ENCODE measurements at regions not wholly inside any gene's neighbourhood (a gene's known extent, or its start where the extent isn't known, plus 50 kb on each side); places are given as distances from the start of the nearest gene placed in this dataset.

GRCh38 chr9:96050861-96051155, 175.3 kb downstream of the ERCC6L2 start:
- Histone ChIP-seq H3K27ac (ENCODE audit: low read length) (no peak overlapping the region), H3K9me3 (ENCODE audit: low read length) (no peaks in the 10 kb centered on the region), H3K27me3 (ENCODE audit: insufficient read depth, low read depth, low read length) (no peaks in the 10 kb centered on the region), H4K20me1 (ENCODE audit: insufficient read depth) (no peaks in the 10 kb centered on the region), H3K4me3 (ENCODE audit: low read length) (no peak overlapping the region), H3K4me2 (ENCODE audit: low read length) (no peak overlapping the region), H3F3A (ENCODE audit: insufficient read depth, low read length, poor library complexity, severe bottlenecking) (no peaks in the 10 kb centered on the region), H3K79me2 (replicated peaks; ENCODE audit: insufficient read depth, low read length) (no peaks in the 10 kb centered on the region), H3K9ac (ENCODE audit: low read length) (no peak overlapping the region), H3K36me3 (ENCODE audit: insufficient read depth, low read length) (no peaks in the 10 kb centered on the region), H3K9me2 (ENCODE audit: insufficient read depth, low read length) (no peaks in the 10 kb centered on the region), H2AFZ (ENCODE audit: low read depth, low read length) (no peak overlapping the region)
- no peak for TF ChIP-seq TAF1 (IDR thresholded peaks at IDR 0.05; ENCODE audit: low read depth)
- TF ChIP-seq MXI1 (conservative IDR thresholded peaks at IDR 0.05; ENCODE audit: poor library complexity, severe bottlenecking): no peak
- no peak for TF ChIP-seq SMC3 (conservative IDR thresholded peaks at IDR 0.05; ENCODE audit: poor library complexity)
- TF ChIP-seq REST (IDR thresholded peaks at IDR 0.05; ENCODE audit: borderline replicate concordance): no peak

GRCh38 chr9:96050048-96050860, 174.8 kb downstream of the ERCC6L2 start:
- H2AFZ ChIP-seq (ENCODE audit: low read depth, low read length): no peak overlapping the region
- H3K9ac ChIP-seq (ENCODE audit: low read length): no peak overlapping the region
- no peaks in the 10 kb centered on the region for H3K36me3 ChIP-seq (ENCODE audit: insufficient read depth, low read length)
- H3K4me2 ChIP-seq (ENCODE audit: low read length): no peak overlapping the region
- no peaks in the 10 kb centered on the region for H3K79me2 ChIP-seq (replicated peaks; ENCODE audit: insufficient read depth, low read length)
- H3K9me2 ChIP-seq (ENCODE audit: insufficient read depth, low read length): no peaks in the 10 kb centered on the region
- TF ChIP-seq POLR2AphosphoS5 (IDR thresholded peaks at IDR 0.05) (no peak), MXI1 (conservative IDR thresholded peaks at IDR 0.05; ENCODE audit: poor library complexity, severe bottlenecking) (no peak), EZH2 (IDR thresholded peaks at IDR 0.05; ENCODE audit: borderline replicate concordance, insufficient read depth, low read length, poor library complexity, severe bottlenecking) (no peak), REST (IDR thresholded peaks at IDR 0.05; ENCODE audit: borderline replicate concordance) (no peak), TAF1 (IDR thresholded peaks at IDR 0.05; ENCODE audit: low read depth) (no peak), RAD21 (conservative IDR thresholded peaks at IDR 0.05) (no peak), CTCF (IDR thresholded peaks at IDR 0.05; ENCODE audit: poor library complexity, severe bottlenecking) (no peak), EP300 (conservative IDR thresholded peaks at IDR 0.05; ENCODE audit: poor library complexity, severe bottlenecking) (no peak), SMC3 (conservative IDR thresholded peaks at IDR 0.05; ENCODE audit: poor library complexity) (no peak)
- no peaks in the 10 kb centered on the region for H3K27me3 ChIP-seq (ENCODE audit: insufficient read depth, low read depth, low read length)
- H3K9me3 ChIP-seq (ENCODE audit: low read length): no peaks in the 10 kb centered on the region
- H3K4me3 ChIP-seq (ENCODE audit: low read length): no peak overlapping the region
- H3F3A ChIP-seq (ENCODE audit: insufficient read depth, low read length, poor library complexity, severe bottlenecking): no peaks in the 10 kb centered on the region
- H4K20me1 ChIP-seq (ENCODE audit: insufficient read depth): no peaks in the 10 kb centered on the region
- H3K27ac ChIP-seq (ENCODE audit: low read length): no peak overlapping the region

Data from neural cell (in vitro differentiated cells).